NCI-H1092 treated with DMSO at 0.1 percent for 48 hours (cell line): ENCODE measurements at regions not wholly inside any gene's neighbourhood (a gene's known extent, or its start where the extent isn't known, plus 50 kb on each side); places are given as distances from the start of the nearest gene placed in this dataset.
"Not testable (repeated sequence)": the region's sequence is repeated elsewhere in the genome, so short reads cannot be mapped to it uniquely, and the experiment has no call there.

Experiments used
- DNase-seq: peaks from one replicate; lab custom pipeline; 2025; lab: John Stamatoyannopoulos, UW

DNA sequence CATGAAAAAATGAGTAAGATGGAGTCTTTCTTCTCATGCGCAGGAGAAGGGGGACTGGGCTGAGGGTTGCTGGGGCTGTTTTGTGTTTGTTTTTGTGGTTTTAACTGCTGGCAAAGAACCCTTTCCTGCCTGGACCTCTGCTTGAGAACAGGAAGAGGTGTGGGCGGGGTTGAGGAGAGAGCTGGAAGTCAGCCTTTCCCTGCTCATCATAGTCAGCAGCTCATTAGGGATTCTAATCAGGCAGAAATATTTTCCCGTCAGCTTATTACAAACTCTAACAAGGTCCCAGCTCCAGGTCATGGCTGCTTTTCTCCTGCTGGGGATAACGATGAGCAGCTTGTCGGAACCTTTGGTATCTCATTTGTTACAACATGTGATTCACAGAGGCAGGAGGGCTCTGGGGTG is 185.0 kb upstream of the NRXN3 start:
- DNase-seq = no peak

GRCh38 chr14:77986773-77987172 is 183.4 kb upstream of the NRXN3 start:
- no peak for DNase-seq

GRCh38 chr14:77988096-77988870 is 181.9 kb upstream of the NRXN3 start:
- DNase-seq = no peak

GRCh38 chr14:77988970-77989369 is 181.2 kb upstream of the NRXN3 start:
- DNase-seq = no peak

DNA sequence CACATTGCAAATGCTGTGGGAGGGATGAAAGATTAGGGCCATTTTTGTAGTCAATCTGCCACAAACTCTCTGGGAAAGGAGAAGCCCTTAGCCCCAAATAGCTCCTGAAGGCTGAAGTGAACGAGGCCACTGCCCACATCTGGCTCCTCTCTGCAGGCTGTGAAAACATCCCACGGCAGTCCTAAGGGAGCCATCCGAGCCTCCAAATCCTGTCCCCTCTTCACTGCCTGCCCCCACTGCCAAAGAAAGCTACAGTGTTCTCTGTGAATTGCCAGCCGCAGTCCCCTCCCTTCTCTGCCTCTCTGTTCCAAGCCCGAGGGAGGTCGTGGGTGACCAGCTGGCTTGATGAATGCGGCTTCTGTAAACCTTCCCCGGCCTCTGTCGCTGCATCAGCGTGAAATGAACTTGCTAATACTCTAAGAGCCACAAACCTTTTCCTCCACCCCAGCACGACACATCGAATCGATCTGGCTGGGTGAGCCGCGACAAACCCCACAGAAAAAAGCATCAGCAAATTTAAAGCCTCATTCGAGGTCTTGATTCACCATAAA is 180.7 kb upstream of the NRXN3 start:
- no peak for DNase-seq

DNA sequence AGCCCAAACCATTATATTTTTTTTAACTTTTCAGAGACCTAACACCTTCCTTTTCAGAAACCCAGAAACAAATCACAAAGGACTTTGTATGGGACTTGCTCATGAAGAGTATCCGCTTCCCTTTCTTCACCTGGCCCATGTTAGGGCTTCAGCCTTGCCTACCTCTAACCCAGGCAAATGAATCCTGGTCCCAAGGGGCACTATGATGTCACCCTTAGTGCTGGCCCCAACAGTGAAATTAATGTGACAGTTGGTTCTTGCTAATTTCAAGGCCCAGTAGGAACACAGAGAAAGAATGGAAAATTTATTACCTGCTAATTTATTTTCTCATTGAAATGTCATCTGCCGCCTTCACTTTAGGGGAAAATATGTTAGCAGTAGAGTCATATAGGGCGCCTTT is 179.8 kb upstream of the NRXN3 start:
- no peak for DNase-seq

- DNase-seq = no peak
Observed at GRCh38 chr14:77991128-77991772, 178.9 kb upstream of the NRXN3 start.

DNA sequence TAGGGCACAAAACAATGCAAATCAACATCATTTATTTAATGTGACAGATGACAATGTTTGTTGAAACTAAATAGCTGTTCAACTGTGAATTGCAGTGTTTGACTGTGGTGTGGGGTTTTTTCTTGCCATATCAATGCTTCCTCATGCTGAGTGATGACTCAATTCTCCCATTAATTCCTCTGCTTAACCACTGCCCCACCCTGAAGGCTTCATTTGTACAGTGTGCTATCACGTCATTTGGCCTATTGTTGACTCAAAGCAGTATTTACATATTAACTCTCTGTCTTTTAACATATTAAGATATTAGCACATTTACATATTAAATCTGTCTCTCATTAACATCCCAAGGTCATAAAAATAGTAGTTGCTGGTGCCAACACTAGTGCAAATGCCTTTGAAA is 164.8 kb upstream of the NRXN3 start:
- DNase-seq = no peak

GRCh38 chr14:78007160-78007559 is 163.0 kb upstream of the NRXN3 start:
- DNase-seq = no peak

DNA sequence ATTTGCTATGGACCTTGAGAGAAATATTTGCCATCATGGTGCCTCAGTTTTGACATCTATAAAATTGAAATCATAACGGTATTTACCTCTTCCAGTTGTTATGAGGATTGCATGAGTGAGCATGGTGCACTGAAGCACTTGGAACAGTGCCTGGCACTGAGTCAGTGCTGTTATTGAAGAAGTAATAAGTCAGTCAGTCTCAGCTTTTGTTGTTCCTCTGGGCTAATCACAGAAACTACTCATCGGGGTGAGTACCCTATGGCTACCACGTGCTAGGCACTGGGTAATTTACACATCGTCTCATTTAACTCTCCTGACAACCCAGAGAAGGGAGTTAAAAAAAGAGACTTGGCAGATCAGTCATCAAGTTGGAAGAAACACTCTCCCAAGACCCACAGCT is 159.5 kb upstream of the NRXN3 start:
- no peak for DNase-seq

- not testable (repeated sequence) for DNase-seq
Observed at GRCh38 chr14:78013911-78014310, 156.3 kb upstream of the NRXN3 start.

- no peak for DNase-seq
Observed at GRCh38 chr14:78016532-78016931, 153.6 kb upstream of the NRXN3 start.

- DNase-seq = no peak
Observed at GRCh38 chr14:78018283-78018682, 151.9 kb upstream of the NRXN3 start.

DNA sequence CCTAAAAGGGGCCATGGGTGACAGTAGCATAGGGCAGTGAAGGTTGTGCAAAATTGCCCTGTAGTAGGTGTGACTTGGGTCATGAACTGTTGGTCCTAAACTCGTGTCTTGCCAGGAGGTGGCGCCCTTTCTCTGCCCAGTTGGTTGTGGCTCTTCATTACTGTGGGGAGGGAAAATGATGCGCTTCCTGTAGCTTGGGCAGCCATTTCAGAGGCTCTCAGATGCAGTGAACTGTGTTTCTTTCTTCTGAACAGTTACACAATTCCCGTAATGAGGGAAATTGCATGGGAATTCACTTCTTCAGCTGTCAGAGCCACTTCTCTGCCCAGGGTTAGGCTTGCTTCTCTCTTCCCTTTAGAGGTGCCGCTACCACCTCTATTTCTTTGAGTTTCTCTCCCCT is 148.1 kb upstream of the NRXN3 start:
- peak; percentile 81 for DNase-seq

DNA sequence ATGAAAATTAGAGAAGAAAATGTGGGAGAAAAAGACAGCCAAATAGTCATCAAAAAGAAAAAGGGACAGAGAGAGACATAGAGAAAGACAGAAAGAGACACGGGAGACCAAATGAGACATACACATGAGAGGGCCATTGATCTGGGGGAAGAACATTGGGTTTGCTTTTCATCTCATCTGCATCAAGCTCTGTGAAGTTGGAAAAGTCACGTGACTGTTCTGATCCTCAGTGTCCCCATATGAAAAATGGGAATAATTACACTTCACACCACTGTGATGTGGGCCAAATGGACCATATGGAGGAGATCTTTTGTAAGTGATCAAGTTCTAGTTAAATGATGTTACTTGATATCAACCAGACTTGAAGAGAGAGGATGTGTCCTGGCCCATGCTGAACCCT is 147.1 kb upstream of the NRXN3 start:
- no peak for DNase-seq

- no peak for DNase-seq
Observed at GRCh38 chr14:78028471-78028870, 141.7 kb upstream of the NRXN3 start.

DNA sequence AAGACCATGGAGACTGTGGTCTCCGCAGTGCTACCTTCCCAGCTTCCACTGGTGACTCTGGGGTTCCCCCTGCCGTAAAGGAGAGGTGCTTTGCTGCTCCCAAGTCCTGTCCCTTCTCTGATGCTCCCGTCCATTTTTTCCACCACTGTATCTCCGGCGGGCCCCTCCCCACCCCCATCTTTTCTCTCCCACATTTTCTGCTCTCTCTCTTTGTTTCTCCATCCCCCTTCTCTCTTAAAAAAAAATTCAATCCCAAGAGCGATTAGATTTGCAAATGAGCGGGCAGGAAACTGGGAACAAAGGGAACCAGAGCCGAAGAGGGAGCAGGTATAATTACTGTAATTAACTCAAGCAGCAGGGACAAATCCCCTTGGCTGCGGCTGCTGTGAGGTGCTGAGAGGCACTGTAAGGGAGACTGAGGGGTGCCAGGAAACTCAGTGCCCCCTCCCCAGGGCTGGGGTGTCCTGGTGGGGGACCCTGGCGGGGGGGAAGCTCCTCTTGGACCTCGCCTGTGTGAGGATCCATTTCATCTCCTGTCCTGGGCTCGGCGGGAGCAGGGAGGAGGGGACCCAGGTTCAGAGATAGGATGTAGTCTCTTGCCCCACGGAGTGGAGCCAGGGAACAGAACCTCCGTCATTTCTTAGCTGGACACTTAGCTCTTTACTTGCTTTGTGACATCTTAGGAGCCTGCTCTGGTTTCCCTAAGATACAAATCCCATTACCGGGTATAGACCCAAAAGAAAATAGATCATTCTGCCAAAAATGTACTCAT is 140.4 kb upstream of the NRXN3 start:
- peak; percentile 13 for DNase-seq

DNA sequence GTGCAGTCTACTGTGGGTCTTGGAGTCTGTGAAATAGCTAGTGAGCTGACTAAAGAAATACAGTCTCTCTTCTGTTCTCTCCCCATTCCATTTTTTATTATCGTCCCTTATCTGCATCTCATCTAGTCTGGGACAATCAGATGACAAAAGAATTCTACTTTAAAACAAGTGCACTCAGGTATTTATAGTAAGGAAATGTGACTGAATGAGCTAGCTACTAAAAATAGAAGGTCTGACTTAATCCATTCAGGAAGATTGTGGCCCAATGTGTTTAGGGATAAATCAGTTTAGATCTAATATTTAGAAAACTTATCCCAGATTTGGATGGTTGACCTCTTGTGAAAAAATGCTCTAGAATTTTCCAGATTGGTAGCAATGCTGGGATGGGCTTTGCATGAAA is 126.8 kb upstream of the NRXN3 start:
- no peak for DNase-seq

- no peak for DNase-seq
Observed at GRCh38 chr14:78048120-78048519, 122.1 kb upstream of the NRXN3 start.

- DNase-seq = not testable (repeated sequence)
Observed at GRCh38 chr14:78056890-78057289, 113.3 kb upstream of the NRXN3 start.

GRCh38 chr14:78070344-78070743 is 99.8 kb upstream of the NRXN3 start:
- no peak for DNase-seq

GRCh38 chr14:78071016-78071549 is 99.1 kb upstream of the NRXN3 start:
- no peak for DNase-seq
